ENCODE measurements at regions not wholly inside any gene's neighbourhood (a gene's known extent, or its start where the extent isn't known, plus 50 kb on each side); places are given as distances from the start of the nearest gene placed in this dataset.

DNA sequence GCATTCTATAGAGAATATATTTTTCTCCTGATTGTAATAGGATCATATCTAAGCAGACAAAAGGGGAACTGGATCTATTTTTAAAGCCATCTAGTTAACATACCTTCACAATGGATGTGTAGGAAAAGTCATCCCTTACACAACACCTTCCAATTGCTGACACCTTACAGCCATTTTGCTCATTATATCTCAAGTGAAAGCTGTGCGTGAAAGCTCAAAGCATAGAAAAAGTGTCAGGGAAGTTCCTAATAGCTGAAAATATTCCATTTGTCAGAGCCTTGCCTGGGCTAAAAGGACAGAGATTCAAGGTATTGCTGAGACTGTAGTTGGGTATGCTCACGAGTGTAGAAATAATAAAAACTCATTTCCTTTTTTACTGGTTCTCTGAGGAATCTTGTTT lies 340.6 kb upstream of the KLHL1 start (continued):
- TF ChIP-seq, protein P1, sequence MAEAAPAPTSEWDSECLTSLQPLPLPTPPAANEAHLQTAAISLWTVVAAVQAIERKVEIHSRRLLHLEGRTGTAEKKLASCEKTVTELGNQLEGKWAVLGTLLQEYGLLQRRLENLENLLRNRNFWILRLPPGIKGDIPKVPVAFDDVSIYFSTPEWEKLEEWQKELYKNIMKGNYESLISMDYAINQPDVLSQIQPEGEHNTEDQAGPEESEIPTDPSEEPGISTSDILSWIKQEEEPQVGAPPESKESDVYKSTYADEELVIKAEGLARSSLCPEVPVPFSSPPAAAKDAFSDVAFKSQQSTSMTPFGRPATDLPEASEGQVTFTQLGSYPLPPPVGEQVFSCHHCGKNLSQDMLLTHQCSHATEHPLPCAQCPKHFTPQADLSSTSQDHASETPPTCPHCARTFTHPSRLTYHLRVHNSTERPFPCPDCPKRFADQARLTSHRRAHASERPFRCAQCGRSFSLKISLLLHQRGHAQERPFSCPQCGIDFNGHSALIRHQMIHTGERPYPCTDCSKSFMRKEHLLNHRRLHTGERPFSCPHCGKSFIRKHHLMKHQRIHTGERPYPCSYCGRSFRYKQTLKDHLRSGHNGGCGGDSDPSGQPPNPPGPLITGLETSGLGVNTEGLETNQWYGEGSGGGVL (tag by site-specific recombination; IDR thresholded peaks at IDR 0.05), result no peak
- no peak for TF ChIP-seq IKZF3 (tag by site-specific recombination; IDR thresholded peaks at IDR 0.05)
- no peak for TF ChIP-seq ZNF777 (tag by site-specific recombination; IDR thresholded peaks at IDR 0.05; ENCODE audit: borderline replicate concordance)

DNA sequence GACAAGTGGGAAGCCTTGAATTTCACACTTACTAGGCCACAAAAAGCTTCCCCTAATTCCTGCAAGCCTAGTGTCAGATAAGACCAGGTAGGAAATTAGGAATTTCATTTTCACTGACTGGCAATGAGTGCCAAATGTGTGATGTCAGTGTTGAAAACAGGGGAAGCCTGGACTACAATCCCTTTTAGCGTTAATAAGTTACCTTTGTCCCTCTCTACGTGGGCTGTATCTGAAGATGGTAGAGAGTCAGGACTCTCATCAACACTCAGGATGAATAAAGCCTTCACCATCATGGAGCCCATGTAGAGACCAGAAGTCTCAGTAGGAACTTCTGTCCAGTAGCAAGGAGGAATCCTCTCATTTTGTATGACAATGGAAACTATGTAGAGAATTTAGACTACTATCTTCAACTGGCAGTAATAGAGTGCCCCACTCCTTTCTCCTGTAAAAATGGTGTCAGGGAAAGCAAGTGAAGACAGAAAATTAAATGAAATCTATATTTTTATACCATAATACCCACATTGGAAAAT lies 324.1 kb upstream of the KLHL1 start:
- TF ChIP-seq, protein P2, sequence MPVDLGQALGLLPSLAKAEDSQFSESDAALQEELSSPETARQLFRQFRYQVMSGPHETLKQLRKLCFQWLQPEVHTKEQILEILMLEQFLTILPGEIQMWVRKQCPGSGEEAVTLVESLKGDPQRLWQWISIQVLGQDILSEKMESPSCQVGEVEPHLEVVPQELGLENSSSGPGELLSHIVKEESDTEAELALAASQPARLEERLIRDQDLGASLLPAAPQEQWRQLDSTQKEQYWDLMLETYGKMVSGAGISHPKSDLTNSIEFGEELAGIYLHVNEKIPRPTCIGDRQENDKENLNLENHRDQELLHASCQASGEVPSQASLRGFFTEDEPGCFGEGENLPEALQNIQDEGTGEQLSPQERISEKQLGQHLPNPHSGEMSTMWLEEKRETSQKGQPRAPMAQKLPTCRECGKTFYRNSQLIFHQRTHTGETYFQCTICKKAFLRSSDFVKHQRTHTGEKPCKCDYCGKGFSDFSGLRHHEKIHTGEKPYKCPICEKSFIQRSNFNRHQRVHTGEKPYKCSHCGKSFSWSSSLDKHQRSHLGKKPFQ (tag by site-specific recombination; IDR thresholded peaks at IDR 0.05), result no peak
- no peak for TF ChIP-seq ZFP41 (tag by site-specific recombination; IDR thresholded peaks at IDR 0.05; ENCODE audit: borderline replicate concordance)
- no peak for TF ChIP-seq ZNF16 (tag by site-specific recombination; IDR thresholded peaks at IDR 0.05; ENCODE audit: low read depth)
- TF ChIP-seq ZNF473 (tag by site-specific recombination; IDR thresholded peaks at IDR 0.05), result no peak
- no peak for TF ChIP-seq KLF7 (tag by site-specific recombination; IDR thresholded peaks at IDR 0.05; ENCODE audit: borderline replicate concordance)
- no peak for TF ChIP-seq ZNF555 (tag by site-specific recombination; conservative IDR thresholded peaks at IDR 0.05)
- TF ChIP-seq, protein P3, sequence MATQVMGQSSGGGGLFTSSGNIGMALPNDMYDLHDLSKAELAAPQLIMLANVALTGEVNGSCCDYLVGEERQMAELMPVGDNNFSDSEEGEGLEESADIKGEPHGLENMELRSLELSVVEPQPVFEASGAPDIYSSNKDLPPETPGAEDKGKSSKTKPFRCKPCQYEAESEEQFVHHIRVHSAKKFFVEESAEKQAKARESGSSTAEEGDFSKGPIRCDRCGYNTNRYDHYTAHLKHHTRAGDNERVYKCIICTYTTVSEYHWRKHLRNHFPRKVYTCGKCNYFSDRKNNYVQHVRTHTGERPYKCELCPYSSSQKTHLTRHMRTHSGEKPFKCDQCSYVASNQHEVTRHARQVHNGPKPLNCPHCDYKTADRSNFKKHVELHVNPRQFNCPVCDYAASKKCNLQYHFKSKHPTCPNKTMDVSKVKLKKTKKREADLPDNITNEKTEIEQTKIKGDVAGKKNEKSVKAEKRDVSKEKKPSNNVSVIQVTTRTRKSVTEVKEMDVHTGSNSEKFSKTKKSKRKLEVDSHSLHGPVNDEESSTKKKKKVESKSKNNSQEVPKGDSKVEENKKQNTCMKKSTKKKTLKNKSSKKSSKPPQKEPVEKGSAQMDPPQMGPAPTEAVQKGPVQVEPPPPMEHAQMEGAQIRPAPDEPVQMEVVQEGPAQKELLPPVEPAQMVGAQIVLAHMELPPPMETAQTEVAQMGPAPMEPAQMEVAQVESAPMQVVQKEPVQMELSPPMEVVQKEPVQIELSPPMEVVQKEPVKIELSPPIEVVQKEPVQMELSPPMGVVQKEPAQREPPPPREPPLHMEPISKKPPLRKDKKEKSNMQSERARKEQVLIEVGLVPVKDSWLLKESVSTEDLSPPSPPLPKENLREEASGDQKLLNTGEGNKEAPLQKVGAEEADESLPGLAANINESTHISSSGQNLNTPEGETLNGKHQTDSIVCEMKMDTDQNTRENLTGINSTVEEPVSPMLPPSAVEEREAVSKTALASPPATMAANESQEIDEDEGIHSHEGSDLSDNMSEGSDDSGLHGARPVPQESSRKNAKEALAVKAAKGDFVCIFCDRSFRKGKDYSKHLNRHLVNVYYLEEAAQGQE (tag by site-specific recombination; IDR thresholded peaks at IDR 0.05), result no peak
- no peak for TF ChIP-seq REPIN1 (tag by site-specific recombination; IDR thresholded peaks at IDR 0.05; ENCODE audit: low read depth)
- no peak for TF ChIP-seq ZNF776 (tag by site-specific recombination; IDR thresholded peaks at IDR 0.05; ENCODE audit: borderline replicate concordance)
- no peak for TF ChIP-seq ZNF561 (tag by site-specific recombination; IDR thresholded peaks at IDR 0.05; ENCODE audit: borderline replicate concordance)
- no peak for TF ChIP-seq ZNF785 (tag by site-specific recombination; IDR thresholded peaks at IDR 0.05)
- TF ChIP-seq, protein P4, sequence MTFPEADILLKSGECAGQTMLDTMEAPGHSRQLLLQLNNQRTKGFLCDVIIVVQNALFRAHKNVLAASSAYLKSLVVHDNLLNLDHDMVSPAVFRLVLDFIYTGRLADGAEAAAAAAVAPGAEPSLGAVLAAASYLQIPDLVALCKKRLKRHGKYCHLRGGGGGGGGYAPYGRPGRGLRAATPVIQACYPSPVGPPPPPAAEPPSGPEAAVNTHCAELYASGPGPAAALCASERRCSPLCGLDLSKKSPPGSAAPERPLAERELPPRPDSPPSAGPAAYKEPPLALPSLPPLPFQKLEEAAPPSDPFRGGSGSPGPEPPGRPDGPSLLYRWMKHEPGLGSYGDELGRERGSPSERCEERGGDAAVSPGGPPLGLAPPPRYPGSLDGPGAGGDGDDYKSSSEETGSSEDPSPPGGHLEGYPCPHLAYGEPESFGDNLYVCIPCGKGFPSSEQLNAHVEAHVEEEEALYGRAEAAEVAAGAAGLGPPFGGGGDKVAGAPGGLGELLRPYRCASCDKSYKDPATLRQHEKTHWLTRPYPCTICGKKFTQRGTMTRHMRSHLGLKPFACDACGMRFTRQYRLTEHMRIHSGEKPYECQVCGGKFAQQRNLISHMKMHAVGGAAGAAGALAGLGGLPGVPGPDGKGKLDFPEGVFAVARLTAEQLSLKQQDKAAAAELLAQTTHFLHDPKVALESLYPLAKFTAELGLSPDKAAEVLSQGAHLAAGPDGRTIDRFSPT (tag by site-specific recombination; IDR thresholded peaks at IDR 0.05), result no peak
- TF ChIP-seq MZF1 (tag by site-specific recombination; IDR thresholded peaks at IDR 0.05; ENCODE audit: borderline replicate concordance), result no peak
- Histone ChIP-seq H3K4me3 (ENCODE audit: low read depth, low read length) (no peak overlapping the region), H3K36me3 (ENCODE audit: control insufficient read depth in 2 of 2, insufficient read depth in 1 of 2, low read length in 2 of 2) (no peaks in the 10 kb centered on the region), H3K27ac (ENCODE audit: extremely low read depth, low read depth, low read length) (no peak overlapping the region), H3K9me3 (ENCODE audit: control insufficient read depth, insufficient read depth, low read depth, low read length) (no peaks in the 10 kb centered on the region), H3K4me1 (ENCODE audit: control insufficient read depth, insufficient read depth, low read length) (no peaks in the 10 kb centered on the region)
- POLR2A ChIA-PET, result no interaction called here
- CTCF ChIA-PET, result no interaction called here

All from HEK293 (cell line).